ENCODE measurements at regions not wholly inside any gene's neighbourhood (a gene's known extent, or its start where the extent isn't known, plus 50 kb on each side); places are given as distances from the start of the nearest gene placed in this dataset.

DNA sequence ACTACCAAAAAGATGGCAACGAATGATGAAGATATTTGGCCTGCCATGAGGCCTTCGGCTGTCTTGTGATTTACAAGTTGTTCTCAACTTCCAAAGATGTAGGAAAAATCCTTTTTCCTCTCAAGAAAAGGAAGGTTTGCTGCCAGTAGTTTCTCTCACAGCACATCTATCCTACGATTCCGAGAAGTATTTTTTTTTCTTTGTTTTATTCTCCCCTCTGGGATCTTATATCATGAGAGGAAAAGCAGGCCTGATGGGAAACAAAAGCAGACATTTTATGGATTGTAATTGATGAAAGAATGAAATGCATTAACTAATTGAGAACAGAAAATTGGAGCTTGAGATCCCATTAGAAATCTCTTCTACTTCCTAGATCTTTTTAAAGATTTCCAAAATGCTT lies 1197.9 kb upstream of the SEL1L start:
- H3K4me1 Mint-ChIP-seq (ENCODE audit: low read depth, unreplicated experiment), result no peaks in the 10 kb centered on the region
- H3K36me3 Mint-ChIP-seq (ENCODE audit: insufficient read depth, unreplicated experiment), result no peaks in the 10 kb centered on the region
- no peaks in the 10 kb centered on the region for H3K27me3 Mint-ChIP-seq (ENCODE audit: insufficient read depth, unreplicated experiment)
- intact Hi-C loops (cut with micrococcal nuclease; ENCODE audit: unreplicated experiment), result no loop called here
- ChIA-PET CTCF (no interaction called here), POLR2A (no interaction called here)
- H3K9me3 Mint-ChIP-seq (ENCODE audit: unreplicated experiment), result no peaks in the 10 kb centered on the region
- no peak for DNase-seq
- no peak overlapping the region for H3K4me3 ChIP-seq (ENCODE audit: low read depth, low read length)
- TF ChIP-seq, protein P1, sequence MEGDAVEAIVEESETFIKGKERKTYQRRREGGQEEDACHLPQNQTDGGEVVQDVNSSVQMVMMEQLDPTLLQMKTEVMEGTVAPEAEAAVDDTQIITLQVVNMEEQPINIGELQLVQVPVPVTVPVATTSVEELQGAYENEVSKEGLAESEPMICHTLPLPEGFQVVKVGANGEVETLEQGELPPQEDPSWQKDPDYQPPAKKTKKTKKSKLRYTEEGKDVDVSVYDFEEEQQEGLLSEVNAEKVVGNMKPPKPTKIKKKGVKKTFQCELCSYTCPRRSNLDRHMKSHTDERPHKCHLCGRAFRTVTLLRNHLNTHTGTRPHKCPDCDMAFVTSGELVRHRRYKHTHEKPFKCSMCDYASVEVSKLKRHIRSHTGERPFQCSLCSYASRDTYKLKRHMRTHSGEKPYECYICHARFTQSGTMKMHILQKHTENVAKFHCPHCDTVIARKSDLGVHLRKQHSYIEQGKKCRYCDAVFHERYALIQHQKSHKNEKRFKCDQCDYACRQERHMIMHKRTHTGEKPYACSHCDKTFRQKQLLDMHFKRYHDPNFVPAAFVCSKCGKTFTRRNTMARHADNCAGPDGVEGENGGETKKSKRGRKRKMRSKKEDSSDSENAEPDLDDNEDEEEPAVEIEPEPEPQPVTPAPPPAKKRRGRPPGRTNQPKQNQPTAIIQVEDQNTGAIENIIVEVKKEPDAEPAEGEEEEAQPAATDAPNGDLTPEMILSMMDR (IDR thresholded peaks at IDR 0.05; ENCODE audit: insufficient read depth in 1 of 2, low read depth in 1 of 2, low read length in 1 of 2, severe bottlenecking in 1 of 2, unreplicated experiment in 1 of 2), result no peak
- H3K9me3 ChIP-seq, result no peaks in the 10 kb centered on the region
- H3K4me1 ChIP-seq, result no peaks in the 10 kb centered on the region
- no TSS peak for BruUV-seq (replicated peaks)
- H3K27ac Mint-ChIP-seq (ENCODE audit: unreplicated experiment), result no peak overlapping the region
- H3K4me3 Mint-ChIP-seq (ENCODE audit: unreplicated experiment), result no peak overlapping the region
- H3K36me3 ChIP-seq (ENCODE audit: control insufficient read depth, insufficient read depth, low read length), result no peaks in the 10 kb centered on the region
- no peaks in the 10 kb centered on the region for H3K27me3 ChIP-seq (replicated peaks; ENCODE audit: control insufficient read depth, insufficient read depth, low read length)

- no TSS peak for BruUV-seq (replicated peaks)
- CTCF ChIA-PET, result no interaction called here
- no peaks in the 10 kb centered on the region for H3K36me3 Mint-ChIP-seq (ENCODE audit: insufficient read depth, unreplicated experiment)
- Histone ChIP-seq H3K9me3 (no peaks in the 10 kb centered on the region), H3K36me3 (ENCODE audit: control insufficient read depth, insufficient read depth, low read length) (no peaks in the 10 kb centered on the region), H3K4me1 (no peaks in the 10 kb centered on the region), H3K4me3 (ENCODE audit: low read depth, low read length) (no peak overlapping the region), H3K27me3 (replicated peaks; ENCODE audit: control insufficient read depth, insufficient read depth, low read length) (no peaks in the 10 kb centered on the region)
- no peak overlapping the region for H3K4me3 Mint-ChIP-seq (ENCODE audit: unreplicated experiment)
- H3K27me3 Mint-ChIP-seq (ENCODE audit: insufficient read depth, unreplicated experiment), result no peaks in the 10 kb centered on the region
- no peaks in the 10 kb centered on the region for H3K9me3 Mint-ChIP-seq (ENCODE audit: unreplicated experiment)
- intact Hi-C loops (cut with micrococcal nuclease; ENCODE audit: unreplicated experiment), result no loop called here
- no peak overlapping the region for H3K27ac Mint-ChIP-seq (ENCODE audit: unreplicated experiment)
- TF ChIP-seq, protein P1 (IDR thresholded peaks at IDR 0.05; ENCODE audit: insufficient read depth in 1 of 2, low read depth in 1 of 2, low read length in 1 of 2, severe bottlenecking in 1 of 2, unreplicated experiment in 1 of 2), result no peak
- DNase-seq, result no peak
- H3K4me1 Mint-ChIP-seq (ENCODE audit: low read depth, unreplicated experiment), result no peaks in the 10 kb centered on the region
- POLR2A ChIA-PET, result no interaction called here
Measured at GRCh38 chr14:82740547-82740946, 1206.9 kb upstream of the SEL1L start.

DNA sequence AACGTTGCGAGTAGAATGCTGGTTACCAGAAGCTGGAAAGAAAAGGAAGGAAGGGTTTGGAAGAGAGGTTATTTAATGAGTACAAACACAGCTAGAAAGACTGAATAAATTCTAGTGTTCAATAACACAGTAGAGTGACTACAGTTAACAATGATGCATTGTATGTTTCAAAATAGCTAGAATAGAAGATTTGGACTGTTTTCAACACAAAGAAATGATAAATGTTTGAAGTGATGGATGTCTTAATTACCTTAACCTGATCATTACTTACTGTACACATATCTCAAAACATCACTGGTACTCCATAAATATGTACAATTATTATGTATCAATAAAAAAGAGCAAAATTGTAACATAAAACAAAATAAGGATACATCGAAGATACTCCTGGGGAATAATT lies 1221.8 kb upstream of the SEL1L start:
- Mint-ChIP-seq H3K4me1 (ENCODE audit: low read depth, unreplicated experiment) (no peaks in the 10 kb centered on the region), H3K27me3 (ENCODE audit: insufficient read depth, unreplicated experiment) (peaks cover 3% of the 10 kb centered on the region), H3K4me3 (ENCODE audit: unreplicated experiment) (no peak overlapping the region), H3K36me3 (ENCODE audit: insufficient read depth, unreplicated experiment) (no peaks in the 10 kb centered on the region), H3K9me3 (ENCODE audit: unreplicated experiment) (no peaks in the 10 kb centered on the region), H3K27ac (ENCODE audit: unreplicated experiment) (no peak overlapping the region)
- Histone ChIP-seq H3K4me3 (ENCODE audit: low read depth, low read length) (no peak overlapping the region), H3K9me3 (no peaks in the 10 kb centered on the region), H3K27me3 (replicated peaks; ENCODE audit: control insufficient read depth, insufficient read depth, low read length) (no peaks in the 10 kb centered on the region), H3K36me3 (ENCODE audit: control insufficient read depth, insufficient read depth, low read length) (no peaks in the 10 kb centered on the region), H3K4me1 (no peaks in the 10 kb centered on the region)
- no peak for DNase-seq
- intact Hi-C loops (cut with micrococcal nuclease; ENCODE audit: unreplicated experiment), result no loop called here
- BruUV-seq (replicated peaks), result no TSS peak
- ChIA-PET CTCF (no interaction called here), POLR2A (no interaction called here)
- TF ChIP-seq, protein P1 (IDR thresholded peaks at IDR 0.05; ENCODE audit: insufficient read depth in 1 of 2, low read depth in 1 of 2, low read length in 1 of 2, severe bottlenecking in 1 of 2, unreplicated experiment in 1 of 2), result no peak

Measured in Caco-2 (cell line).